OCI-LY1 (cell line): ENCODE measurements at regions not wholly inside any gene's neighbourhood (a gene's known extent, or its start where the extent isn't known, plus 50 kb on each side); places are given as distances from the start of the nearest gene placed in this dataset.

Experiments
- H2AFZ ChIP-seq: fragments of 200-600 bp; sonication (generic), shearing (Covaris generic); 2 replicates; pipeline ENCODE4 v1.6.0; 2014; ENCODE audit warnings: antibody characterized with exemption, mild to moderate bottlenecking, low read length
- H3F3A ChIP-seq: fragments of 200-600 bp; sonication (generic), shearing (Covaris generic); 2 replicates; pipeline ENCODE4 v1.6.0; 2014; ENCODE audit warnings: mild to moderate bottlenecking, antibody characterized with exemption, low read length, moderate library complexity; ENCODE audit not compliant: insufficient read depth
- H3K27ac ChIP-seq: fragments of 200-600 bp; sonication (generic); 2 replicates; pipeline ENCODE4 v1.5.1; 2014; ENCODE audit warnings: low read length, mixed run types, mild to moderate bottlenecking, low read depth; ENCODE audit not compliant: poor library complexity, severe bottlenecking
- H3K27me3 ChIP-seq: fragments of 200-600 bp; sonication (generic); 2 replicates; pipeline ENCODE4 v1.6.0; 2014; ENCODE audit warnings: antibody characterized with exemption, mild to moderate bottlenecking, low read length, moderate library complexity; ENCODE audit not compliant: insufficient read depth
- H3K36me3 ChIP-seq: fragments of 200-600 bp; sonication (generic); 2 replicates; pipeline ENCODE4 v1.6.1; 2014; ENCODE audit warnings: mild to moderate bottlenecking, antibody characterized with exemption, low read length, moderate library complexity, mixed read lengths; ENCODE audit not compliant: insufficient read depth
- H3K4me1 ChIP-seq: fragments of 200-600 bp; sonication (generic); 2 replicates; pipeline ENCODE4 v1.5.1; 2014; ENCODE audit warnings: mild to moderate bottlenecking, low read length, moderate library complexity; ENCODE audit not compliant: insufficient read depth, severe bottlenecking
- H3K4me2 ChIP-seq: fragments of 200-600 bp; sonication (generic), shearing (Covaris generic); 2 replicates; pipeline ENCODE4 v1.6.1; 2014; ENCODE audit warnings: low read length
- H3K4me3 ChIP-seq: fragments of 200-600 bp; sonication (generic); 2 replicates; pipeline ENCODE4 v1.5.1; 2014; ENCODE audit warnings: low read length, low read depth, mild to moderate bottlenecking, mixed read lengths; ENCODE audit not compliant: poor library complexity, severe bottlenecking
- H3K79me2 ChIP-seq: fragments of 200-600 bp; shearing (Covaris generic); 2 replicates; pipeline ENCODE4 v1.6.1; 2016; ENCODE audit warnings: mixed run types, low read length, mixed read lengths; ENCODE audit not compliant: insufficient read depth
- H3K9ac ChIP-seq: fragments of 200-600 bp; sonication (generic), shearing (Covaris generic); 2 replicates; pipeline ENCODE4 v1.6.1; 2014; ENCODE audit warnings: mild to moderate bottlenecking, low read length, mixed read lengths
- H3K9me2 ChIP-seq: fragments of 200-600 bp; sonication (generic), shearing (Covaris generic); 2 replicates; pipeline ENCODE4 v1.6.1; 2014; ENCODE audit warnings: low read depth, mild to moderate bottlenecking, low read length, mixed read lengths
- H3K9me3 ChIP-seq: fragments of 200-600 bp; shearing (Covaris generic); 2 replicates; pipeline ENCODE4 v1.6.1; 2014; ENCODE audit warnings: low read length, mixed read lengths
- H4K20me1 ChIP-seq: fragments of 200-600 bp; sonication (generic), shearing (Covaris generic); 2 replicates; pipeline ENCODE4 v1.6.0; 2016; ENCODE audit warnings: mild to moderate bottlenecking, low read length; ENCODE audit not compliant: insufficient read depth
- CTCF ChIP-seq: fragments of 200-600 bp; sonication (generic), shearing (Covaris generic); IDR thresholded peaks from 2 replicates; pipeline ENCODE4 v1.5.1; 2017; ENCODE audit warnings: mild to moderate bottlenecking, antibody characterized with exemption, low read length, moderate library complexity, mixed read lengths
- EZH2 ChIP-seq: fragments of 200-600 bp; sonication (generic), shearing (Covaris generic); IDR thresholded peaks from 2 replicates; pipeline ENCODE4 v1.8.0; 2017; ENCODE audit warnings: borderline replicate concordance, mixed run types, mild to moderate bottlenecking, antibody characterized with exemption, low read length, moderate library complexity, mixed read lengths

GRCh38 chr12:69130064-69130463, 109.3 kb upstream of the CPSF6 start:
- no peak for TF ChIP-seq EZH2
- TF ChIP-seq CTCF, result no peak
- no peak overlapping the region for H2AFZ ChIP-seq
- H3K27me3 ChIP-seq, result no peaks in the 10 kb centered on the region
- H4K20me1 ChIP-seq, result no peaks in the 10 kb centered on the region
- H3K4me2 ChIP-seq, result no peak overlapping the region
- no peaks in the 10 kb centered on the region for H3K9me2 ChIP-seq
- no peaks in the 10 kb centered on the region for H3K9me3 ChIP-seq
- H3K4me3 ChIP-seq, result no peak overlapping the region
- H3K4me1 ChIP-seq, result no peaks in the 10 kb centered on the region
- H3F3A ChIP-seq, result no peaks in the 10 kb centered on the region
- no peak overlapping the region for H3K27ac ChIP-seq
- H3K9ac ChIP-seq, result no peak overlapping the region
- no peaks in the 10 kb centered on the region for H3K36me3 ChIP-seq
- H3K79me2 ChIP-seq, result no peaks in the 10 kb centered on the region

GRCh38 chr12:69131077-69131476, 108.3 kb upstream of the CPSF6 start:
- H3K4me1 ChIP-seq, result no peaks in the 10 kb centered on the region
- H3K4me2 ChIP-seq, result no peak overlapping the region
- H3K27me3 ChIP-seq, result no peaks in the 10 kb centered on the region
- H3K36me3 ChIP-seq, result no peaks in the 10 kb centered on the region
- H3K9me3 ChIP-seq, result no peaks in the 10 kb centered on the region
- no peaks in the 10 kb centered on the region for H3K79me2 ChIP-seq
- TF ChIP-seq EZH2 (no peak), CTCF (no peak)
- H3K9ac ChIP-seq, result no peak overlapping the region
- no peaks in the 10 kb centered on the region for H3F3A ChIP-seq
- no peak overlapping the region for H2AFZ ChIP-seq
- H3K9me2 ChIP-seq, result no peaks in the 10 kb centered on the region
- no peaks in the 10 kb centered on the region for H4K20me1 ChIP-seq
- H3K4me3 ChIP-seq, result no peak overlapping the region
- H3K27ac ChIP-seq, result no peak overlapping the region

GRCh38 chr12:69136931-69137613, 102.3 kb upstream of the CPSF6 start:
- Histone ChIP-seq H3K4me2 (no peak overlapping the region), H3K27me3 (no peaks in the 10 kb centered on the region), H3K27ac (no peak overlapping the region), H3K9ac (no peak overlapping the region), H3K36me3 (no peaks in the 10 kb centered on the region), H4K20me1 (no peaks in the 10 kb centered on the region), H3K9me3 (peaks cover 6% of the 10 kb centered on the region; the same call in 1 of the 2 replicates), H3K4me3 (no peak overlapping the region), H3K9me2 (no peaks in the 10 kb centered on the region), H3K79me2 (no peaks in the 10 kb centered on the region), H2AFZ (no peak overlapping the region), H3K4me1 (no peaks in the 10 kb centered on the region), H3F3A (no peaks in the 10 kb centered on the region)
- no peak for TF ChIP-seq EZH2
- no peak for TF ChIP-seq CTCF
